H1 (cell line): ENCODE measurements at regions not wholly inside any gene's neighbourhood (a gene's known extent, or its start where the extent isn't known, plus 50 kb on each side); places are given as distances from the start of the nearest gene placed in this dataset.

Source experiments
- CTCF ChIA-PET: fragments of 300-600 bp; sonication (Branson Sonifier 250); formaldehyde crosslinking; loops from one replicate; lab custom pipeline; 2021; ENCODE audit not compliant: partially characterized antibody; lab: Charles Lee
- POLR2A ChIA-PET: fragments of 300-600 bp; sonication (Branson Sonifier 250); formaldehyde crosslinking; loops from one replicate; lab custom pipeline; 2021; ENCODE audit warnings: inconsistent platforms; ENCODE audit not compliant: partially characterized antibody; lab: Charles Lee
- DNase-seq, 2 experiments: peaks; one replicate each; pipeline versions ENCODE4 v3.0.0 to v3.0.0-alpha.2; 2010 to 2022; ENCODE audit warnings: low spot score in 2 of 2, low read depth in 1 of 2, mixed read lengths in 1 of 2
- FAIRE-seq: peaks from 2 replicates; lab custom pipeline; 2011; peaks lifted over from hg19 to GRCh38; lab: Jason Lieb, UNC
- H2AFZ ChIP-seq: 2 replicates; pipeline ENCODE4 v1.8.1; 2012; ENCODE audit warnings: low read length, inconsistent platforms
- H2AK5ac ChIP-seq: 2 replicates; pipeline ENCODE4 v1.6.1; 2013; ENCODE audit warnings: low read depth, low read length
- H2BK120ac ChIP-seq: replicated peaks from 2 replicates; pipeline ENCODE3; 2013; ENCODE audit warnings: low read depth, low read length, inconsistent platforms
- H2BK12ac ChIP-seq: 2 replicates; pipeline ENCODE4 v1.6.1; 2013; ENCODE audit warnings: low read depth, low read length
- H2BK15ac ChIP-seq: 2 replicates; pipeline ENCODE4 v1.6.1; 2013; ENCODE audit warnings: low read length
- H2BK20ac ChIP-seq: 2 replicates; pipeline ENCODE4 v1.6.1; 2013; ENCODE audit warnings: low read length
- H2BK5ac ChIP-seq: 2 replicates; pipeline ENCODE4 v1.6.1; 2013; ENCODE audit warnings: low read depth, low read length
- H3K14ac ChIP-seq: 2 replicates; pipeline ENCODE4 v1.6.1; 2013; ENCODE audit warnings: inconsistent platforms; ENCODE audit not compliant: insufficient read length
- H3K18ac ChIP-seq: 2 replicates; pipeline ENCODE4 v1.6.1; 2013; ENCODE audit warnings: low read length; ENCODE audit errors: extremely low read depth
- H3K23ac ChIP-seq: 2 replicates; pipeline ENCODE4 v1.6.1; 2013; ENCODE audit warnings: inconsistent platforms; ENCODE audit not compliant: insufficient read length
- H3K23me2 ChIP-seq: 2 replicates; pipeline ENCODE4 v1.6.1; 2013; ENCODE audit warnings: low read depth, low read length
- H3K27ac ChIP-seq: 2 replicates; pipeline ENCODE4 v1.6.1; 2011; ENCODE audit warnings: low read depth, low read length, inconsistent platforms
- H3K27me3 ChIP-seq, 4 experiments: replicated peaks in 1 of 4; 1 replicate in 1 of 4; 2 replicates in 3 of 4; pipeline versions ENCODE4 v1.6.1 to v1.8.1; 2011 to 2013; ENCODE audit warnings: low read length in 3 of 4, mild to moderate bottlenecking in 3 of 4, inconsistent platforms in 2 of 4, mixed read lengths in 2 of 4, moderate library complexity in 1 of 4; ENCODE audit not compliant: control insufficient read depth in 3 of 4, insufficient read depth in 3 of 4; ENCODE audit errors: extremely low read depth in 1 of 4
- H3K36me3 ChIP-seq, 4 experiments: 2 replicates each; pipeline versions ENCODE4 v1.6.1 to v1.8.1; 2011 to 2013; ENCODE audit warnings: mild to moderate bottlenecking in 4 of 4, low read length in 3 of 4, moderate library complexity in 2 of 4, control low read depth in 1 of 4, inconsistent platforms in 1 of 4; ENCODE audit not compliant: insufficient read depth in 4 of 4, control insufficient read depth in 2 of 4
- H3K4ac ChIP-seq: replicated peaks from 2 replicates; pipeline ENCODE3; 2013; ENCODE audit warnings: low read length, low read depth, mixed read lengths, inconsistent platforms; ENCODE audit not compliant: insufficient read length
- H3K4me1 ChIP-seq, 4 experiments: replicated peaks in 1 of 4; 1 replicate in 1 of 4; 2 replicates in 3 of 4; pipeline versions ENCODE4 v1.6.1 to v1.8.1; 2011 to 2013; ENCODE audit warnings: low read length in 3 of 4, inconsistent platforms in 2 of 4, mixed read lengths in 1 of 4; ENCODE audit not compliant: insufficient read depth in 4 of 4, control insufficient read depth in 3 of 4
- H3K4me2 ChIP-seq, 2 experiments: 2 replicates each; pipeline versions ENCODE4 v1.6.1 to v1.8.1; 2011 to 2013; ENCODE audit warnings: low read depth in 2 of 2, low read length in 2 of 2, control low read depth in 1 of 2, inconsistent platforms in 1 of 2, mild to moderate bottlenecking in 1 of 2; ENCODE audit not compliant: insufficient read depth in 1 of 2
- H3K4me3 ChIP-seq, 4 experiments: fragments of 200-600, 300-600 bp in 1 of 4; sonication (generic), shearing (Covaris generic), sonication (Bioruptor Twin) in 1 of 4; 2 replicates each; pipeline versions ENCODE4 v1.5.1 to v1.8.1; 2011 to 2016; ENCODE audit warnings: low read length in 4 of 4, low read depth in 3 of 4, control low read depth in 2 of 4, inconsistent platforms in 2 of 4, mild to moderate bottlenecking in 2 of 4, mixed read lengths in 1 of 4, moderate library complexity in 1 of 4; ENCODE audit not compliant: insufficient read depth in 2 of 4; ENCODE audit errors: extremely low read depth in 1 of 4
- H3K56ac ChIP-seq: replicated peaks from 2 replicates; pipeline ENCODE3; 2013; ENCODE audit warnings: low read depth, mild to moderate bottlenecking, mixed read lengths, low read length, inconsistent platforms; ENCODE audit not compliant: insufficient read length
- H3K79me1 ChIP-seq: 2 replicates; pipeline ENCODE4 v1.6.1; 2013; ENCODE audit warnings: low read depth, low read length, control low read depth
- H3K79me2 ChIP-seq, 2 experiments: 2 replicates each; pipeline versions ENCODE4 v1.6.1 to v1.8.1; 2012 to 2013; ENCODE audit warnings: low read length in 2 of 2, mild to moderate bottlenecking in 2 of 2, inconsistent platforms in 1 of 2; ENCODE audit not compliant: insufficient read depth in 2 of 2, control insufficient read depth in 1 of 2
- H3K9ac ChIP-seq, 4 experiments: replicated peaks in 1 of 4; 1 replicate in 1 of 4; 2 replicates in 3 of 4; pipeline versions ENCODE4 v1.6.1 to v1.8.1; 2011 to 2013; ENCODE audit warnings: low read depth in 3 of 4, low read length in 3 of 4, control low read depth in 2 of 4, mild to moderate bottlenecking in 2 of 4, moderate library complexity in 2 of 4, inconsistent platforms in 1 of 4; ENCODE audit errors: extremely low read depth in 1 of 4
- H3K9me3 ChIP-seq, 2 experiments: 2 replicates each; pipeline versions ENCODE4 v1.6.1 to v1.8.1; 2012 to 2013; ENCODE audit warnings: mild to moderate bottlenecking in 2 of 2, moderate library complexity in 2 of 2, control low read depth in 1 of 2, inconsistent platforms in 1 of 2, low read depth in 1 of 2, low read length in 1 of 2, mixed read lengths in 1 of 2; ENCODE audit not compliant: insufficient read depth in 2 of 2
- H4K20me1 ChIP-seq, 2 experiments: replicated peaks in 1 of 2; 2 replicates each; pipeline versions ENCODE3 to v1.8.1; 2011 to 2013; ENCODE audit warnings: inconsistent platforms in 2 of 2, low read length in 2 of 2, mild to moderate bottlenecking in 1 of 2; ENCODE audit not compliant: insufficient read depth in 2 of 2, control insufficient read depth in 1 of 2
- H4K5ac ChIP-seq: 2 replicates; pipeline ENCODE4 v1.6.1; 2013; ENCODE audit warnings: low read length, low read depth, mixed read lengths, inconsistent platforms; ENCODE audit not compliant: insufficient read length
- H4K8ac ChIP-seq: 2 replicates; pipeline ENCODE4 v1.8.0; 2013; ENCODE audit warnings: mild to moderate bottlenecking, moderate library complexity, low read length, inconsistent platforms; ENCODE audit not compliant: insufficient read depth; ENCODE audit errors: extremely low read depth
- H4K91ac ChIP-seq: replicated peaks from 2 replicates; pipeline ENCODE3; 2013; ENCODE audit warnings: low read length, mixed read lengths, inconsistent platforms; ENCODE audit not compliant: insufficient read length
- CBX5 ChIP-seq: fragments of 300-800, 300-1000 bp; sonication (generic); IDR thresholded peaks from 2 replicates; pipeline ENCODE4 v1.7.1; 2016; ENCODE audit warnings: antibody characterized with exemption, low read length, low read depth
- GABPA ChIP-seq: IDR thresholded peaks from 2 replicates; pipeline ENCODE4 v1.6.1; 2011; ENCODE audit warnings: mild to moderate bottlenecking, low read length, moderate library complexity, borderline replicate concordance; ENCODE audit not compliant: insufficient read depth
- GTF2F1 ChIP-seq: IDR thresholded peaks from 2 replicates; pipeline ENCODE4 v1.6.1; 2012; ENCODE audit warnings: low read depth, low read length, improper control_type of control experiment, borderline replicate concordance
- KDM5A ChIP-seq: fragments of 200-600 bp; IDR thresholded peaks from 2 replicates; pipeline ENCODE4 v1.7.1; 2012; ENCODE audit warnings: mild to moderate bottlenecking, low read length, inconsistent platforms, mixed read lengths
- PHF8 ChIP-seq: fragments of 200-600 bp; sonication (generic); conservative IDR thresholded peaks from 2 replicates; pipeline ENCODE4 v1.7.1; 2012; ENCODE audit warnings: low read depth, mild to moderate bottlenecking, inconsistent platforms, low read length, moderate library complexity
- RAD21 ChIP-seq, 2 experiments: IDR thresholded peaks in 1 of 2; conservative IDR thresholded peaks in 1 of 2; 2 replicates each; pipeline ENCODE4 v1.6.1; 2011; ENCODE audit warnings: low read depth in 2 of 2, low read length in 2 of 2, improper control_type of control experiment in 1 of 2, inconsistent platforms in 1 of 2, mild to moderate bottlenecking in 1 of 2, moderate library complexity in 1 of 2
- SIX5 ChIP-seq: IDR thresholded peaks from 2 replicates; pipeline ENCODE4 v1.6.1; 2011; ENCODE audit warnings: mild to moderate bottlenecking, low read depth, low read length
- SP1 ChIP-seq: IDR thresholded peaks from 2 replicates; pipeline ENCODE4 v1.6.1; 2011; ENCODE audit warnings: low read depth, low read length
- TAF7 ChIP-seq: optimal IDR thresholded peaks from 2 replicates; pipeline ENCODE3; 2011; ENCODE audit warnings: low read depth, mild to moderate bottlenecking, inconsistent platforms, low read length, moderate library complexity, borderline replicate concordance
- YY1 ChIP-seq: IDR thresholded peaks from 2 replicates; pipeline ENCODE4 v1.6.1; 2011; ENCODE audit warnings: low read depth, mild to moderate bottlenecking, low read length
- WGBS, 2 experiments: shearing (Covaris generic) in 1 of 2; methylation state at CpG; one replicate each; pipeline versions ENCODE4 v1.1.6 to v1.1.7; 2013 to 2015; ENCODE audit warnings: low lambda C conversion rate in 2 of 2, mixed read lengths in 2 of 2, inconsistent platforms in 1 of 2, low coverage in 1 of 2, missing lambda C conversion rate in 1 of 2; ENCODE audit not compliant: insufficient replicate concordance in 2 of 2, insufficient coverage in 1 of 2, insufficient read length in 1 of 2; ENCODE audit errors: extremely low coverage in 1 of 2, missing lambda C conversion rate in 1 of 2; 5-methylcytosine and 5-hydroxymethylcytosine counted together

DNA sequence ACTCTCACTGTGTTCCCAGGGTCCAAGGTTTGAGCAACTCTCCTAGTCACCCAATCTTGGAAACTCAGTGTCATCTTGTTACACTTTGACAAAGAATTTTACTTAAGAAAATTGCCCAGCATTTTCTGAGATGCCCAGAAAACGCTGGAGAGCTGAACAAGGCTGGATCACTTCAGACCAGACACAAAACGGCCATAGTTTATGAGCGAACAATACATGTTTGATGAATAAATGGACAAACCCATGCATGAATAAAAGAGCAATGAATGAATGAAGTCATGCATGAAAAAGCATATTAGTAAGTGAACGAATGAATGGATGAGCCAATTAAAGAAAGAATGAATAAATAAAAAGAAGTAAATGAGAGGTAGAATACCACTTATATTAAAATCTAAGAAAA lies 103.8 kb downstream of the MATN1 start:
- Histone ChIP-seq H2BK12ac (no peak overlapping the region), H3K4me3 (no peak overlapping the region), H3K9ac (no peak overlapping the region), H3K27me3 (no peaks in the 10 kb centered on the region), H3K18ac (no peak overlapping the region), H3K79me1 (no peaks in the 10 kb centered on the region)
- FAIRE-seq = no peak
- DNase-seq = no peak
- TF ChIP-seq TAF7 (no peak), GTF2F1 (no peak), SIX5 (no peak), RAD21 (IDR thresholded peaks at IDR 0.05 in 1 of 2, conservative IDR thresholded peaks at IDR 0.05 in 1 of 2; ENCODE audit: low read depth in 2 of 2, low read length in 2 of 2) (no peak), CBX5 (no peak), SP1 (no peak), KDM5A (no peak), YY1 (no peak), PHF8 (no peak), GABPA (no peak)
- TF ChIP-seq, all 59 proteins: peak for 0
- no peak overlapping the region for H4K91ac ChIP-seq
- no peak overlapping the region for H4K8ac ChIP-seq
- no peak overlapping the region for H2BK15ac ChIP-seq
- H3K23me2 ChIP-seq = no peaks in the 10 kb centered on the region
- no peak overlapping the region for H2BK20ac ChIP-seq
- H2AK5ac ChIP-seq = no peak overlapping the region
- H3K36me3 ChIP-seq = no peaks in the 10 kb centered on the region
- no peak overlapping the region for H4K5ac ChIP-seq
- no peak overlapping the region for H3K14ac ChIP-seq
- H2AFZ ChIP-seq = no peak overlapping the region
- H3K23ac ChIP-seq = no peak overlapping the region
- H3K4me1 ChIP-seq = no peaks in the 10 kb centered on the region
- H3K27ac ChIP-seq = no peak overlapping the region
- POLR2A ChIA-PET = no interaction called here
- H4K20me1 ChIP-seq = no peaks in the 10 kb centered on the region
- H2BK120ac ChIP-seq = no peak overlapping the region
- no peaks in the 10 kb centered on the region for H3K79me2 ChIP-seq
- WGBS, 2 experiments = 90% methylated on average over 4 of the region's 4 CpGs; no CpG with 5 or more reads in 1 of the 2 experiments
- CTCF ChIA-PET = no interaction called here
- peaks cover 6 to 9% of the 10 kb centered on the region in 2 experiments; a peak in 3 of 4 replicates for H3K9me3 ChIP-seq
- H3K4me2 ChIP-seq = no peak overlapping the region
- no peak overlapping the region for H3K4ac ChIP-seq
- no peak overlapping the region for H2BK5ac ChIP-seq
- H3K56ac ChIP-seq = no peak overlapping the region
